ENCODE measurements at regions not wholly inside any gene's neighbourhood (a gene's known extent, or its start where the extent isn't known, plus 50 kb on each side); places are given as distances from the start of the nearest gene placed in this dataset.

GRCh38 chr7:116420003-116420402 lies 79.5 kb upstream of the CAV2 start:
- no peak for DNase-seq (ENCODE audit: low spot score)

- DNase-seq (ENCODE audit: low spot score), result no peak
Measured at GRCh38 chr7:116421298-116421697, 78.2 kb upstream of the CAV2 start.

- no peak for DNase-seq (ENCODE audit: low spot score)
Measured at GRCh38 chr7:116422683-116423082, 76.9 kb upstream of the CAV2 start.

- peak; percentile 42 for DNase-seq (ENCODE audit: low spot score)
Measured at GRCh38 chr7:116423499-116423898, 76.0 kb upstream of the CAV2 start.

GRCh38 chr7:116425647-116426209 lies 73.8 kb upstream of the CAV2 start:
- DNase-seq (ENCODE audit: low spot score), result no peak

- peak; percentile 95 for DNase-seq (ENCODE audit: low spot score)
Measured at GRCh38 chr7:116426428-116427156, 72.9 kb upstream of the CAV2 start.

GRCh38 chr7:116429986-116430619 lies 69.4 kb upstream of the CAV2 start:
- DNase-seq (ENCODE audit: low spot score), result no peak

GRCh38 chr7:116431787-116432526 lies 67.6 kb upstream of the CAV2 start:
- no peak for DNase-seq (ENCODE audit: low spot score)

- no peak for DNase-seq (ENCODE audit: low spot score)
Measured at GRCh38 chr7:116432527-116432916, 67.0 kb upstream of the CAV2 start.

- no peak for DNase-seq (ENCODE audit: low spot score)
Measured at GRCh38 chr7:116433246-116433645, 66.3 kb upstream of the CAV2 start.

- peak; percentile 50 for DNase-seq (ENCODE audit: low spot score)
Measured at GRCh38 chr7:116434820-116435341, 64.7 kb upstream of the CAV2 start.

- DNase-seq (ENCODE audit: low spot score), result no peak
Measured at GRCh38 chr7:116436305-116436826, 63.2 kb upstream of the CAV2 start.

GRCh38 chr7:116438267-116438666 lies 61.3 kb upstream of the CAV2 start:
- peak; percentile 85 for DNase-seq (ENCODE audit: low spot score)

- no peak for DNase-seq (ENCODE audit: low spot score)
Measured at GRCh38 chr7:116439005-116439404, 60.5 kb upstream of the CAV2 start.

GRCh38 chr7:116439841-116440549 lies 59.5 kb upstream of the CAV2 start:
- DNase-seq (ENCODE audit: low spot score), result no peak

- DNase-seq (ENCODE audit: low spot score), result no peak
Measured at GRCh38 chr7:116441534-116441933, 58.0 kb upstream of the CAV2 start.

GRCh38 chr7:116443101-116443523 lies 56.4 kb upstream of the CAV2 start:
- DNase-seq (ENCODE audit: low spot score), result peak; percentile 97

- DNase-seq (ENCODE audit: low spot score), result no peak
Measured at GRCh38 chr7:116443646-116444045, 55.9 kb upstream of the CAV2 start.

- DNase-seq (ENCODE audit: low spot score), result no peak
Measured at GRCh38 chr7:116445447-116446211, 53.9 kb upstream of the CAV2 start.

- DNase-seq (ENCODE audit: low spot score), result no peak
Measured at GRCh38 chr7:116446212-116446855, 53.2 kb upstream of the CAV2 start.

Measured in LoVo (cell line).